OCI-LY3 (cell line): ENCODE measurements at regions not wholly inside any gene's neighbourhood (a gene's known extent, or its start where the extent isn't known, plus 50 kb on each side); places are given as distances from the start of the nearest gene placed in this dataset.

ENCODE experiments used
- CTCF ChIP-seq: fragments of 200-600, 300-600 bp; sonication (generic); IDR thresholded peaks from 2 replicates; pipeline ENCODE4 v1.5.1; 2014; ENCODE audit warnings: antibody characterized with exemption, low read length, low read depth
- EZH2phosphoT487 ChIP-seq: fragments of 200-600 bp; shearing (Covaris generic); IDR thresholded peaks from 2 replicates; pipeline ENCODE4 v1.6.1; 2018; ENCODE audit warnings: antibody characterized with exemption, mixed run types, low read depth

GRCh38 chr5:147989994-147990393 is 73.8 kb upstream of the SPINK5 start:
- no peak for TF ChIP-seq CTCF
- TF ChIP-seq EZH2phosphoT487, result no peak
